Activated CD4-positive, alpha-beta T cell treated with anti-CD3 and anti-CD28 coated beads, Interleukin-2, amount 10 ng/mL, durations not matched to agents 24 days and 14 days (primary cell): ENCODE measurements at regions not wholly inside any gene's neighbourhood (a gene's known extent, or its start where the extent isn't known, plus 50 kb on each side); places are given as distances from the start of the nearest gene placed in this dataset.
"Not testable (repeated sequence)": the region's sequence is repeated elsewhere in the genome, so short reads cannot be mapped to it uniquely, and the experiment has no call there.

ENCODE experiments used
- DNase-seq: peaks from one replicate; pipeline ENCODE4 v3.0.0; 2022
- H3K27ac Mint-ChIP-seq: one replicate; pipeline ENCODE4 v1.8.0; 2022; ENCODE audit warnings: mild to moderate bottlenecking, mixed read lengths
- H3K27me3 Mint-ChIP-seq: one replicate; pipeline ENCODE4 v1.8.0; 2022; ENCODE audit warnings: mixed read lengths
- H3K36me3 Mint-ChIP-seq: one replicate; pipeline ENCODE4 v1.8.0; 2022; ENCODE audit warnings: low read depth, mild to moderate bottlenecking, mixed read lengths
- H3K4me1 Mint-ChIP-seq: one replicate; pipeline ENCODE4 v1.8.0; 2021; ENCODE audit warnings: mixed read lengths
- H3K4me3 Mint-ChIP-seq: one replicate; pipeline ENCODE4 v1.8.0; 2022; ENCODE audit warnings: mild to moderate bottlenecking, moderate library complexity, mixed read lengths
- H3K9me3 Mint-ChIP-seq: one replicate; pipeline ENCODE4 v1.8.0; 2021; ENCODE audit warnings: mixed read lengths
- intact Hi-C: fragments of 100-400 bp; cut with micrococcal nuclease; formaldehyde crosslinking; loops from one replicate; pipeline ENCODE4 v1.15.1; 2023

DNA sequence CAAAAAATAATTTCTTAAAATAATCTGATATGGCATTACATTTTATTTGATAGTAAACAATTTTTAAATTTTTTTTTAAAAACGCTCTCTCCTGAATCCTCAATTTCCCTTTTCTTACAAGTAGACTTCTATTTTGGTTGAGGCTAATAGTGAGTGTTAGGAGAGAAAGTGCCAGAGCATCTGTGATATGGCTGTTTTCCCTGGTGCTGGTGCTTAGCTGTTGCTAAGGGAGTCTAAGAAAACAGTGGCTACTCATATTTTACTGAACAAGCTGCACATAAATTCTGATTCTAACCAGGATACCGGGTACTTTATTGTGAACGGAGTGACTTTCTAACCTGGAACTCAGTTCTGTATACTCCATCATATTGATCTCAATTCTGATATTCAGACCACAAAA is 311.1 kb upstream of the KIAA1217 start:
- no peak overlapping the region for H3K4me3 Mint-ChIP-seq
- no peaks in the 10 kb centered on the region for H3K36me3 Mint-ChIP-seq
- intact Hi-C loops = no loop called here
- peaks cover 6% of the 10 kb centered on the region for H3K9me3 Mint-ChIP-seq
- no peaks in the 10 kb centered on the region for H3K27me3 Mint-ChIP-seq
- no peak overlapping the region for H3K27ac Mint-ChIP-seq
- no peak for DNase-seq
- no peaks in the 10 kb centered on the region for H3K4me1 Mint-ChIP-seq

DNA sequence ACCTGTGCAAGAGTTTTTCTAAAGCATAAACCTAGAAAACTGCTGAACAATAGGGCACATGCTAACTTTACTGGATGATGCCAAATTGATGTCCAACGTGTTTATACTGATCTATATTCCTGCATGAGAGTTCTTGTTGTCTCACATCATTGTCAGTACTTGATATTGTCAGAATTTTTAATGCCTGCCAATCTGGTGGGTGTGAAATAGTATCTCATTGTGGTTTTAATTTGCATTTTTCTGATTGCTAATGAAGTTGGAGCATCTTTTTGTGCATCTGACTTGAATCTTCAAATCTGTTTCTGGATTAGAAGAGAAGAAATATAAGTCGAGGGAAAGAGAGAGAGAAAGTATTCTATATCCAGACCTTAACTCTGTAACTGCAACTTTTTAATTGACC is 309.8 kb upstream of the KIAA1217 start:
- H3K9me3 Mint-ChIP-seq = peaks cover 6% of the 10 kb centered on the region
- no peaks in the 10 kb centered on the region for H3K27me3 Mint-ChIP-seq
- H3K4me1 Mint-ChIP-seq = no peaks in the 10 kb centered on the region
- no peak overlapping the region for H3K4me3 Mint-ChIP-seq
- no peak overlapping the region for H3K27ac Mint-ChIP-seq
- intact Hi-C loops = no loop called here
- DNase-seq = no peak
- H3K36me3 Mint-ChIP-seq = no peaks in the 10 kb centered on the region

DNA sequence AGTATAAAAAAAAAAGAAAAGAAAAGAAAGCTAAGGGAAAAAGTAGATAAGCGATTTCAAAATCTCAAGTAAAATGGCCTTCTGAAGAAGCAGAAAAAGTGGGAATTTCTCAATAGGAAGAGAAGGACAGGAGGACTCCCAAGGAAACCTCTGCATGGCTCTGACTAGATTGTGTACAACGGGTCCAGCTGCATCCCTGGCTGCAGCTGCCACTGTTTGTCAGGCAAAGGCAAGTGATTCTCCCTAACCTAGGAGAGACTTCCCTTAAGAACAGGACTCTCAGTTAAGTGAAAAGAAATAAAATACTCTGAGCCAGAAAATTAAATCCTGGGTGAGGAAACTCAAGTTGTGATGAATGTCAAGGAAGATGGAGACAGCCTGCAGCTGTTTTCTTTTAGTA is 298.6 kb upstream of the KIAA1217 start:
- no peaks in the 10 kb centered on the region for H3K27me3 Mint-ChIP-seq
- H3K27ac Mint-ChIP-seq = no peak overlapping the region
- H3K9me3 Mint-ChIP-seq = no peaks in the 10 kb centered on the region
- no peaks in the 10 kb centered on the region for H3K4me1 Mint-ChIP-seq
- intact Hi-C loops = no loop called here
- DNase-seq = no peak
- no peaks in the 10 kb centered on the region for H3K36me3 Mint-ChIP-seq
- no peak overlapping the region for H3K4me3 Mint-ChIP-seq

DNA sequence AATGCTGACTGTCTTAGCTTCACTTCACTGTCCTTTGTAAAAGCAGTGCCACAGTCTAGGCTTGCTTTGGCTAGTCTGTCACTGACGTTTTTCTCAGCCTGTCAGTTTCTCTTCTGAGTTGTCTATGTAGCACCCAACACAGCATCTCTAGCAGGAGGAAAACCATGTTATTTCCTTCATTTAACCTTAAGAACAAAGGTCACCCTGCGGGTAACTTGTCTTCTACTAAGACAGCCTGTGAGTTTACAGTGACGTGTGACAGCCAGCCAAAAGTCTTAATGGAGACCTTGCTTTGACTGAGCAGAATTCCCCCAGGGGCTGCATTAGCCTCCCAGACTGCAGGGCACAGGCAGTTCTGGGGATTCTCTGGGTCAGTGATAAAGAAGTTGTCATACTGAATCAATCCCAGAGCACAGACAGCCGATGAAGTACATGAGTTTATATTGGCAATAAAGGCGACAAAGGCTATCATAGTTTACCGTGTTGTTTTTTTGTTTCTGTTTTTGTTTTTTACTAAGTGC is 296.0 kb upstream of the KIAA1217 start:
- Mint-ChIP-seq H3K27me3 (no peaks in the 10 kb centered on the region), H3K4me3 (no peak overlapping the region), H3K36me3 (no peaks in the 10 kb centered on the region), H3K4me1 (no peaks in the 10 kb centered on the region), H3K27ac (no peak overlapping the region), H3K9me3 (no peaks in the 10 kb centered on the region)
- intact Hi-C loops = no loop called here
- DNase-seq = no peak

DNA sequence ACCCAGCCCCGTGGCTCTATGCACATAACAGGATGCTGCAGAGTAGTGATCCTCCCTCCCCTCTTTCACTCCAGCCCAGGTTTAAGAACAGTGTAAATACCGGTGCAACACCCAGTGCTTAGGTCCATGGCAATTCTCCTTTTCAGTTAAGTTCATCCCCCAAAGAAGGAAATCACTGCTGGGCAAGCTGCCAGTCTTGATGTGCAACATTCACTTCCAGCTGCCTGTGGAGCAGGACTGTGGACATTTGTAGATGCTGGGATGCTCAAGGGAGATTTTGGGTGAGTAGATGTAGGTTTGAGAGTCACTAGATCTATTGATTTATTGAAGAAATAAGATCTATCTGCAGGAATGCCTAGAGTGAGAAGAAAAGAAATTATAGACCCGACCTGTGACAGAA is 294.3 kb upstream of the KIAA1217 start:
- Mint-ChIP-seq H3K36me3 (no peaks in the 10 kb centered on the region), H3K27me3 (no peaks in the 10 kb centered on the region), H3K9me3 (no peaks in the 10 kb centered on the region), H3K4me3 (no peak overlapping the region), H3K27ac (no peak overlapping the region), H3K4me1 (no peaks in the 10 kb centered on the region)
- intact Hi-C loops = no loop called here
- DNase-seq = no peak

DNA sequence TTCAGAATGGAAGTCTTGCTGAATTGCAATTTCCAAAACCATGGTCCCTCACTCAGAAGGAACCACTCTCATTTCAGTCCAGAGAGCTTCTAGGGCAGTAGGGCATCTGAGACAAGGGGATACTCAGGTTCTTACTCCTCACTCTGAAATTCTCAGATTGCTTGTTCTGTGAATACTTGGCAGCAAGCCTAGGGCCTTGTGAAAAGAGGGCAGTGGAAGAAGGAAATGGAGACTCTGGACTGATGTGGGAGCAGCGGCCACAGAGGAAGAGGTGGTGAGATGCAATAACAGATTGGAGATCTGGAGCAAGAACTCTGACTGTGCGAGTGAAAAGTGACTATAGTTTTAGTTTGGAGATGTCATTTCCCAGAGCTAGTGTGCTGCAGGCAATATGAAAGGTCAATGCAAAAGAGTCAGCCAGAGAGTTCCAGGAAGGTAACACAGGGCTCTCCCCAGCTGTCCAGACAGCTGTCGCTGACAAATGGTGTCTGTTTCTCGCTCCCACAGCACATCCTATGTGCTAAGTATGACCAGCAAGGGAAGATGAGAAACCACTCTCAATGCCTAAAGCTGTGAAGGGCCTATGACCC is 291.6 kb upstream of the KIAA1217 start:
- H3K4me3 Mint-ChIP-seq = no peak overlapping the region
- H3K36me3 Mint-ChIP-seq = no peaks in the 10 kb centered on the region
- H3K9me3 Mint-ChIP-seq = no peaks in the 10 kb centered on the region
- H3K27ac Mint-ChIP-seq = no peak overlapping the region
- H3K27me3 Mint-ChIP-seq = no peaks in the 10 kb centered on the region
- H3K4me1 Mint-ChIP-seq = no peaks in the 10 kb centered on the region
- DNase-seq = no peak
- intact Hi-C loops = no loop called here

DNA sequence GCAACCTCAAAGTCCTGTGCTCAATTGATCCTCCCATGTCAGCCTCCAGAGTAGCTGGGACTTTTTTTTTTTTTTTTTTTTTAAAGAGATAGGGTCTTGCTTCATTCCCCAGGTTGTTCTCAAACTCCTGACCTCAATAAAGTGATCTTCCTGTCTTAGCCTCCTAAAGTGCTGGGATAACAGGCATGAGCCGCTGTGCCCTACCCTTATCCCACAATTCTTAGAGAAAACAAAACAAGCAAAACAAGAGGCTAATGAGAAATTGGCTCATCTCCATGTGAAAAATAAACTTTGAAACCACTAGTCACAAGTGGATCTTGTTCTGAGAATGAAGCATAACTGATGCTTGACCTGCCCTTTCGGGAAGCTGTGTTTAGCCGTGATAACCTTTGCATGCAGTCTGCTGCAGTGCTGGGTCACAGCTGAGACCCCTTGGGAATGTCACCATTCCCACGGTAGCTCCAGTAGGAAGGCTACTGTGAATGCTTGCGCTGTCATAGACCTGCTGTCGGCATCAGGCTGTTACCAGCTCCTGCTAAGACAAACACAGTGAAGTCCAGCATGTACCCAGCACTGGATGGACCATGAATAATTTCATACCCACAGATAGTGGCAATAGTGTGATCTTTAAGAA is 290.7 kb upstream of the KIAA1217 start:
- Mint-ChIP-seq H3K27ac (no peak overlapping the region), H3K4me3 (no peak overlapping the region), H3K27me3 (no peaks in the 10 kb centered on the region), H3K9me3 (no peaks in the 10 kb centered on the region), H3K36me3 (no peaks in the 10 kb centered on the region), H3K4me1 (no peaks in the 10 kb centered on the region)
- no peak for DNase-seq
- intact Hi-C loops = no loop called here

DNA sequence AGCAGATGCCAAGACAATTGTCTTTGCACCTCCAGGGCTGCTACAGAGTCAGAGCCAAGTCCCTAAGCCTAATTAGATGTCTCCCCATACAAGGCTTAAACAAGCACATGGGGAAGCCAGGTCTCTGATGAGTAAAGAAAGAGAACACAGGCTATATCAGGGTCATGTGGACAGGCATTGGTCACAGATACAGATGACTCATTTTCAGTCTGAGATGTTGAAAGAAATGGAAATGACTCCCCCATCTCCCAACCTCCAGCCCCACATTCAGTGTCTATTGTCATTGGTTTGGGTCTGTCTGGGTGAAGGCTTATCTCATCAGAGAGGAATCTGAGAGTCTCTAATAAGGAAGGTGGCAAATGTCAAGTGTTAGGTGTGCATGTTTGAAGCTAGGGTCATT is 290.1 kb upstream of the KIAA1217 start:
- H3K36me3 Mint-ChIP-seq = no peaks in the 10 kb centered on the region
- H3K4me3 Mint-ChIP-seq = no peak overlapping the region
- no peaks in the 10 kb centered on the region for H3K9me3 Mint-ChIP-seq
- intact Hi-C loops = no loop called here
- H3K27me3 Mint-ChIP-seq = no peaks in the 10 kb centered on the region
- H3K4me1 Mint-ChIP-seq = no peaks in the 10 kb centered on the region
- no peak for DNase-seq
- no peak overlapping the region for H3K27ac Mint-ChIP-seq

DNA sequence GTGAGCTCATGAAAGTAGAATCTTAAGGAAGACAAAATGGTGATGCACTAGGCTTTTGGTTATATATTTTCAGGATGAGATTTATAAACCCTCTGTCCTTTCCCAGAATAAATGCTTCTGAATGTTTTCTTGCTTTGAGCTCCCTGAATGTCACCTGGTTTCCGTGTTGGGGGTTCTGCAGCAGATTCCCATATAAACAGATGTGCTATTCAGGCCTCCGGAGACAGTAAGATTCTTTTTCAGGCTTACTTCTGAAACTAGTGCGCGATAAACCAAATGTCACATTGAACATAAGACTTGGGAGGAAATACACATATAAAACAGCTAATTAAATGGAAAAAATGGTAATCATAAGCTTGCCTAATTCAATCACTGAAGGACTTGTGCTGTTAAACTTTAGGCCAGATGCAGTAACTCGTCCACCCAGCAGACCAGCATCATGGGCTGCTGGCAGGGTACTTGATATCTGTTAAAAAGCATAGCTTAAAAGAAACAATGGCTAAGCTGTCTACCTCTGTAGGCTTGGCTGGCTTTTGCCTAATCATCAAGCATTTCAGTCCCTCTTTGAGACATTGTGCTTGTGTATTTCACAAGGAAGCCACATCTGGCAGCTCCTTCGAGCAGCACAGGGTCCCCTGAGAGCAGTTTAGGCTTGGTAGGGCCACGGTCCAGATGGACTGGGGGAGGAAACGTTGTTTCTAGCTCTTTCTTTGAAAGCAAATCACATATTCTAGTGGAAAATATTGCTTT is 281.2 kb upstream of the KIAA1217 start:
- Mint-ChIP-seq H3K27me3 (no peaks in the 10 kb centered on the region), H3K27ac (no peak overlapping the region), H3K4me1 (no peaks in the 10 kb centered on the region), H3K4me3 (no peak overlapping the region), H3K9me3 (no peaks in the 10 kb centered on the region), H3K36me3 (no peaks in the 10 kb centered on the region)
- intact Hi-C loops = no loop called here
- no peak for DNase-seq

DNA sequence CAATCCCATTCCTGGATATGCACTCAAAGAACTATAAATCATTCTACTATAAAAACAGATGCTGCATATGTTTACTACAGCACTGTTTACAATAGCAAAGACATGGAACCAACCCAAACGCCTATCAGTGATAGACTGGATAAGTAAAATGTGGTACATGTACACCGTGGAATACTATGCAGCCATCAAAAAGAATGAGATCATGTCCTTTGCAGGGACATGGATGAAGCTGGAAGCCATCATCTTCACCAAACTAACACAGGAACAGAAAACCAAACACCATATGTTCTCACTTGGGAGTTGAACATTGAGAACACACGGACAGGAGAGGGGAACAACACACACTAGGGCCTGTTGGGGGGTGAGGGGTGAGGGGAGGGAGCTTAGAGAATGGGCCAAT is 274.9 kb upstream of the KIAA1217 start:
- DNase-seq, H3K4me1 Mint-ChIP-seq, intact Hi-C loops, H3K9me3 Mint-ChIP-seq, H3K36me3 Mint-ChIP-seq, H3K27ac Mint-ChIP-seq, H3K4me3 Mint-ChIP-seq, H3K27me3 Mint-ChIP-seq: not testable (repeated sequence)

DNA sequence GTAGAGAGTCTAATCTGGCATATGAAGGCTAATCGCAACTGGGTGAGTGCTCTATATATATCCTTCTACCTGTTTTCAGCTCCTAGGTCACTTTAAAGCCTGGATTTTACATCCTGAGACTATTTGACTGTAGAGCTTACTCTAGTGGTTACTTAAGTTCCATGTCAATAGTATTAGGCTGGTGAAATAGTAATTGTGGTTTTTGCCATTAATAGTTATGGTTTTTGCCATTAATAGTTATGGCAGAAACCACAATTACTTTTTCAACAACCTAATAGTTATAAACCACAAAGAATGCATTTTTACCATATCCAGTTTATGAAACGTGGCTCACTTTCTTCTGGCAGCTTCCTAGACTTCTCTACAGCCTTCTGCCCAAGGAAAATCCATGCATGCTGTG is 263.1 kb upstream of the KIAA1217 start:
- no peak for DNase-seq
- Mint-ChIP-seq H3K9me3 (no peaks in the 10 kb centered on the region), H3K27ac (no peak overlapping the region), H3K27me3 (no peaks in the 10 kb centered on the region), H3K36me3 (no peaks in the 10 kb centered on the region), H3K4me3 (no peak overlapping the region), H3K4me1 (no peaks in the 10 kb centered on the region)
- intact Hi-C loops = no loop called here

DNA sequence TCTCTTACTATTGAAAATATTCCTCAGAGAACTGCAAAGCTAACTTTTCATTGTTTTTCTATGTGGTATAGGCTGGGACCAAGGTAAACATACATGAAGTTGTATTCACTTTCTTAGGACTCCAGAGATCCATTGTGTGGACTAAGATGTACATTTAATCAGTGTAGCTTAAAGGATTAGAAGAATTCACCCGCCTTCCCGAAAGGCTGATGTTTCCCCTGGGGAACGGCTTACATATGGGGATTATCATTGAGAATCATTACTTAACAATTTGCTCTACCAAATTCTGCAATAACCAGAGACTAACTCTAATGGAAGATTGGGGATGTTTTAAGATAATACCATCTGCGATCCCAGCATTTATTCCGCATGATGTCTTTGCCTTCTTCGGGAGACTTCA is 257.1 kb upstream of the KIAA1217 start:
- intact Hi-C loops = no loop called here
- no peaks in the 10 kb centered on the region for H3K36me3 Mint-ChIP-seq
- H3K27ac Mint-ChIP-seq = no peak overlapping the region
- no peaks in the 10 kb centered on the region for H3K27me3 Mint-ChIP-seq
- H3K4me1 Mint-ChIP-seq = no peaks in the 10 kb centered on the region
- DNase-seq = no peak
- H3K4me3 Mint-ChIP-seq = no peak overlapping the region
- H3K9me3 Mint-ChIP-seq = no peaks in the 10 kb centered on the region

DNA sequence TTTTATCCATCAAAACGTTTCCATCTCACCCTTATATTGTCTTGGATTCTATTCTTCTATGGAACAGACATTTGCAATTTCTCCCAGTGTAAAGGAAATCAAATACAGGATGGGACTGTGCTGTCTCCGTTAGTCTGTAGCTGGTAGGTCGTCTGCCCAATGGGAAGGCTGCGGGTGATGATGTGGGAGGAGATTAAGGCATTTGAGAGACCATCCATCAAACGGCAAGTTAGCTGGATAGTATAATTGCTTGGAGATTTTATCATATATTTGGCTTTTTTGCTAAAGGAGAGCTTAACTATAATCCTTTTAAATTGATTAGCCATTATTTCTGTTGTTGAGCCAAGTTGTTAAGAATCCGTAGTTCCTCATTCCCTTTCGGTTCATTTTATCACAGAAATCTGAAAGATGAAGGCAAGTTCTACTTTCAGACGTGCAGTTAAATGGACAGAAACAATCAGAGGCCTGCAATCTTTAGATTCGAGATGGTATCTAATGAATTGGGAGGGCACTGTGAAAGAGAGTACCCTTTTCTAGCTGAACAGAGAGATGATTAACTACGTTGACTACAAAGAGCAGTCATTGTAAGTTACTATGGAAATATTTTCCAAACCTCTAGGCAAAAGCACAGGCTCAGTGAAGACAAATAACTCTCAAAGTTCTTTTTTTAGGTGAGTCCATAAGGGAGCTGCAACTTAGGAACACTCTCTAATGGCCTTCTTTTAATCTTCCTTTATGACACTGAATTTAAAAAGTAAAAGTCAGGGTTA is 253.3 kb upstream of the KIAA1217 start:
- H3K27me3 Mint-ChIP-seq = no peaks in the 10 kb centered on the region
- DNase-seq = no peak
- intact Hi-C loops = no loop called here
- H3K4me3 Mint-ChIP-seq = no peak overlapping the region
- no peak overlapping the region for H3K27ac Mint-ChIP-seq
- no peaks in the 10 kb centered on the region for H3K9me3 Mint-ChIP-seq
- H3K36me3 Mint-ChIP-seq = no peaks in the 10 kb centered on the region
- H3K4me1 Mint-ChIP-seq = no peaks in the 10 kb centered on the region

DNA sequence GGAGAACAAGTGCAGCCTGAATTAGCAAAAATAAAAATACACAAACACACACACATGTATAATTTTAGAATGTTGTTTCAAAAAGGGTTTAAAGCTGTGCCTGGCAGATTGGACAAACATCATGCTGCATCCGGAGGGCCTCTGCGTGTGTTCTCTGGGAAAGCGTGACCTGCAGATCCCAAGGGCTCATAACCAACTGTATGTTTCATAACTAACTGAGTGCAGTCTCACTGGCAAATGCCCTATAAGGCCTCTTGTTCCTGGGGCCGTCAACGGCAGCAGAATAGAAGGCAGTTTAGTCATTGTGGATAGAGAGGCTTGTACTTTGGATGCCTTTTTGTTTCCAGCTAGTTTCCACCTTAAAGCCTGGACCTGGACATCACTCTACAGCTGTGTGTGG is 243.8 kb upstream of the KIAA1217 start:
- Mint-ChIP-seq H3K27me3 (no peaks in the 10 kb centered on the region), H3K4me1 (no peaks in the 10 kb centered on the region), H3K4me3 (no peak overlapping the region), H3K36me3 (no peaks in the 10 kb centered on the region), H3K9me3 (no peaks in the 10 kb centered on the region), H3K27ac (no peak overlapping the region)
- intact Hi-C loops = no loop called here
- no peak for DNase-seq
